ENCODE measurements at regions not wholly inside any gene's neighbourhood (a gene's known extent, or its start where the extent isn't known, plus 50 kb on each side); places are given as distances from the start of the nearest gene placed in this dataset.

DNA sequence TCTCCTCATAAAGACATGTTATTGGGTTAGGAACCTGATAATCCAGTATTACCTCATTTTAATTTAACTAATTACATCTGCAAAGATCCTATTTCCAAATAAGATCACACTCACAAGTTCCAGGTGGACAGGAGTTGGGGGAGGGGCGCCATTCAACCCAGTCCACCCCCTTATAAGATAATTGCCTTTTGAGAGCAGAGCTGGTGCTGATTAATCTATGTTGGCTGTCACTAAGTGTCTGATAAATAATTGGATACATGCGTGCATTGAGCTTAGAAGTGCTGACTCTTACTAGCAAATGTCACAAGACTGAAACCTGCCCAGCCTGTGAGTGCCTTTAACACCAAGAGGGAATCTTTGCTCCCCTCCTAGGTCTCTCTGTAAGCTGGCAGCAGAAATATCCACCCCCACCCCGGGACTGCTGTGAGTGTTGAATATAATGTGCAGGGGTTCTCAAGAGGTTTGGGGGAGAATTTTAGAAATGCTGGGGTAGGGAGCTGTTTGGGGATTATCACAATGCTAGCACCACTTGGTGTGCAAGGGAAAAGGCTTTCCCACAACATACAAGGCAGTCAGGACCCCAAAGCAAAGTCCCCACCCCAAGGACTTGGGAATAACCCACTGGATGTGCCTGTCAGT lies 87.5 kb downstream of the ANKRD60 start:
- TF ChIP-seq, protein P1, sequence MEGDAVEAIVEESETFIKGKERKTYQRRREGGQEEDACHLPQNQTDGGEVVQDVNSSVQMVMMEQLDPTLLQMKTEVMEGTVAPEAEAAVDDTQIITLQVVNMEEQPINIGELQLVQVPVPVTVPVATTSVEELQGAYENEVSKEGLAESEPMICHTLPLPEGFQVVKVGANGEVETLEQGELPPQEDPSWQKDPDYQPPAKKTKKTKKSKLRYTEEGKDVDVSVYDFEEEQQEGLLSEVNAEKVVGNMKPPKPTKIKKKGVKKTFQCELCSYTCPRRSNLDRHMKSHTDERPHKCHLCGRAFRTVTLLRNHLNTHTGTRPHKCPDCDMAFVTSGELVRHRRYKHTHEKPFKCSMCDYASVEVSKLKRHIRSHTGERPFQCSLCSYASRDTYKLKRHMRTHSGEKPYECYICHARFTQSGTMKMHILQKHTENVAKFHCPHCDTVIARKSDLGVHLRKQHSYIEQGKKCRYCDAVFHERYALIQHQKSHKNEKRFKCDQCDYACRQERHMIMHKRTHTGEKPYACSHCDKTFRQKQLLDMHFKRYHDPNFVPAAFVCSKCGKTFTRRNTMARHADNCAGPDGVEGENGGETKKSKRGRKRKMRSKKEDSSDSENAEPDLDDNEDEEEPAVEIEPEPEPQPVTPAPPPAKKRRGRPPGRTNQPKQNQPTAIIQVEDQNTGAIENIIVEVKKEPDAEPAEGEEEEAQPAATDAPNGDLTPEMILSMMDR (IDR thresholded peaks at IDR 0.05; ENCODE audit: low read depth, low read length), result no peak
- H3K4me3 ChIP-seq (ENCODE audit: low read depth, low read length), result no peak overlapping the region
- in situ Hi-C loops (cut with HindIII; ENCODE audit: low sequenced_read_pairs), result no loop called here
- DNase-seq (ENCODE audit: low read depth, low spot score), result no peak

DNA sequence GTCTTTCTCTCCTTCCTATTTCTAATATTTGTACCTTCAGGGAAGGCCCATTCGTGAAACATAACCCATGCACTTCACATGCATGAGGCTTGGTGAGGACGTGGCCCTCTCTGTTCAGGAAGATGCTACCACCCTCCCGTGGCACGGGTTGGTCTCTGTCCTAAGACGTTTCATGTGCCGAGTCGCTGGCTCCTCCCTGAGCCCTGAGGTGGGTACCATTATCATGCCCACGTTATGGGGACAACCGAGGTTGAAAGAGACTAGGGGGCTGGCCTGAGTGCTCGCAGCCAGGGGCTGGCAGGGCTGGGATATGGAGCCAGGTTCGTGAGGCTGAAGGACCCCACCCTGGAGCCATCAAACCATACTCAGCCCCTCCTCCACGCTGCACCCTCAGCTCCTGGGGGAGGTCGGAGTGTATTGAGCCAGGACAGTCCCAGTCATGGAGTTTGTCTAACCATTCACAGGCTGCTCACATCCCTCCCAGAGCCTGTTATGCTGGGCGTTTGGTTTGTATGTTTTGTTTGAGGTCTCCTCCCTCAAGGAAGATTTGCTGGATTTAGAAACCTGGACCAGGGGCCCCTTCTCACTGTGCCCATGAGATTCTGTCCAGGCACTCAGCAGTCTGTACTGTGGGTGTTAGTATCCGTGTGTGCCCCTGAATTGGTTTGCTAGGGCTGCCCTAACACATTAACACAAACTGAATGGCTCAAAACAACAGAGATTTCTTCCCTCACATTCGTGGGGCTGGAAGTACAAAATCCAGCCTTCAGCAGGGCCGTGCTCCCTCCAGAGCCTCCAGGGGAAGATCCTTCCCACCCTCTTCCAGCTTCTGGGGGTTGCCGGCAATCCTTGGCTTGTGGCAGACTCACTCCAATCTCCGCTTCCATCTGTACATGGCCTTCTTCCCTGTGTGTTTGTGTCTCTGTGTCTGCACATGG lies 88.3 kb downstream of the ANKRD60 start:
- TF ChIP-seq, protein P1 (IDR thresholded peaks at IDR 0.05; ENCODE audit: low read depth, low read length), result no peak
- no peak for DNase-seq (ENCODE audit: low read depth, low spot score)
- in situ Hi-C loops (cut with HindIII; ENCODE audit: low sequenced_read_pairs), result no loop called here
- no peak overlapping the region for H3K4me3 ChIP-seq (ENCODE audit: low read depth, low read length)

DNA sequence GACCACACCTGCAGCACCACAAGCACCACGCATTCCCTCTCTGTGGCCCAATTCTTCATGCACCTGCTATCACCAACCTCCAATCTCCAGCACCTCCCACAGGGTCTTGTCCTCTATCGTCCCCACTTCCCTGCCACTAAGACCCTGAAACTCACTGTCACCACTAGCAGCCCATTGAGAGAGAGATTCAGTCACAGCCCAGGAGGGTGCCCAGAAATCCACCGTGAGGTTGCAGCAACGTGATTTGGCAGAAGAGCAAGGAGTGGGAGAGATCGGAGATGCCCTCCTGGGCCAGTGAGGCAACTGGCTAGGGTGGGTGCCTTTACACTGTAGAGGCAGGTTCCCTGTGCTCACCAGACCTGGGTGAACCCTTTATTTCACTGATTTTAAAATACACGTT lies 90.1 kb downstream of the ANKRD60 start:
- no peak overlapping the region for H3K4me3 ChIP-seq (ENCODE audit: low read depth, low read length)
- in situ Hi-C loops (cut with HindIII; ENCODE audit: low sequenced_read_pairs), result no loop called here
- no peak for DNase-seq (ENCODE audit: low read depth, low spot score)
- TF ChIP-seq, protein P1 (IDR thresholded peaks at IDR 0.05; ENCODE audit: low read depth, low read length), result no peak

DNA sequence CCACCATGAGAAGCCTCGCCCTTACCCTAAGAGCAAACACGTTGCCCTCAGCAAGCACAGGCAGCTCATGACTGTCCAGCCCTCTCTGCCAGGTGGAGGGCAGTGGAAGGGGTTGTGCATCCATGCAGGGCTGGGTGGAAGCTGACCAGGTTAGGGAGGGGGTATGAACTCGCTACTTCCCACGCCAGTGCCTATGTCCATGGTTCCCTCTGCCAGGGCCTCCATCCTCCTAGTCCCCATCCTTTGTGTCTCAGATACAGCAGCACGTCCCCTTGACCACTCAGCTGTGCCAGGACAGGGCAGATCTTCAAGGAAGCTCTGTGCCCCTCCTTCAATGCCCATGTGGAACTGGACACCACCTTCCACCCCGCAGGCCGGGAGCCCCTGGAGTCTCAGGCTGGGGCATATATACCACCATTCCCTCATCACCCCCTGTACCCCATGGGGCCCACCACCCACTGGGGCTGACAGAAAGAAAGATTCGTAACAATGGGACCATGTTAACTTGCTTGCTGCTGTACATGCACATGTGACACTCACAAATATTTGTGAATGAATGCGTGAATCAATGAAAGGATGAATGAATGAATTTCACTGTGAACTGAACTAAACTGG lies 90.7 kb downstream of the ANKRD60 start:
- TF ChIP-seq, protein P1 (IDR thresholded peaks at IDR 0.05; ENCODE audit: low read depth, low read length), result no peak
- no peak for DNase-seq (ENCODE audit: low read depth, low spot score)
- in situ Hi-C loops (cut with HindIII; ENCODE audit: low sequenced_read_pairs), result no loop called here
- no peak overlapping the region for H3K4me3 ChIP-seq (ENCODE audit: low read depth, low read length)

DNA sequence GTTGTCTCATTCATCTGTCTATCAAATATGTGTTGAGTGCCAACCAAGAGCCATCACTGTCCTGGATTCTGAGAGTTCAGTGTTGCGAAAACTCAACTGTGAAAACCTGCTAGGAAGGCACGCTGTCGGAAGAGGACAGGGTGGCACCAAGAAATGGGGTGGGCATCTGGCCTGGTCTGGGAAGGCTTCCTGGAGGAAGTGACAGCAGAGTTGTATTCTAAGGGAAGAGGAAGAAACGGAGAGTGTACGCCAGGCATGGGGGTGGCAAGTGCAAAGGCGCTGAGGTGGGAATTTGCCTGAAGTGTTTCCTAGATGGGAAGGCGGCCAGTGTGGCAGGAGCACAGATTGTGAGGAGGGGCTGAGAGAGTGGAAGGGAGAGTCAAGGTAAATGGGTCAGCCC lies 91.2 kb downstream of the ANKRD60 start:
- H3K4me3 ChIP-seq (ENCODE audit: low read depth, low read length), result no peak overlapping the region
- TF ChIP-seq, protein P1 (IDR thresholded peaks at IDR 0.05; ENCODE audit: low read depth, low read length), result no peak
- no peak for DNase-seq (ENCODE audit: low read depth, low spot score)
- in situ Hi-C loops (cut with HindIII; ENCODE audit: low sequenced_read_pairs), result no loop called here

DNA sequence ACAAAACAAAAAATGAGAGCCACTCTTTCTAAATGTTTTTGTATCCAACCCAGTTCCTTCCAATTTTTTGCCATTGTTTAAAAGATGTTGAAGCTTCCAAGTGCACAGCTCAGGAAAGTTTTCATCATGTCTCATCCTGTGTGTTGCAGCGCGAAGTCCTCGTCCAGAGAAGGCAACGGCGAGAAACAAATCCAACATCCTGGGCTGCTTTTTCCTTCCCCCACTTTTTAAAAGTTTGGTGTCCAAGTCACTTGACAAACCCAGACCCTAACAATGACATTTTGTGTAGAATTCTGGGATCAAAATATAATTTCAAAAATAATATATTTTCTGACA lies 92.3 kb downstream of the ANKRD60 start:
- no peak for DNase-seq (ENCODE audit: low read depth, low spot score)

More for the DNA sequence above, 92.3 kb downstream of the ANKRD60 start:
- TF ChIP-seq, protein P1 (IDR thresholded peaks at IDR 0.05; ENCODE audit: low read depth, low read length), result no peak
- no peak overlapping the region for H3K4me3 ChIP-seq (ENCODE audit: low read depth, low read length)
- in situ Hi-C loops (cut with HindIII; ENCODE audit: low sequenced_read_pairs), result no loop called here
